ENCODE measurements at regions not wholly inside any gene's neighbourhood (a gene's known extent, or its start where the extent isn't known, plus 50 kb on each side); places are given as distances from the start of the nearest gene placed in this dataset.

DNA sequence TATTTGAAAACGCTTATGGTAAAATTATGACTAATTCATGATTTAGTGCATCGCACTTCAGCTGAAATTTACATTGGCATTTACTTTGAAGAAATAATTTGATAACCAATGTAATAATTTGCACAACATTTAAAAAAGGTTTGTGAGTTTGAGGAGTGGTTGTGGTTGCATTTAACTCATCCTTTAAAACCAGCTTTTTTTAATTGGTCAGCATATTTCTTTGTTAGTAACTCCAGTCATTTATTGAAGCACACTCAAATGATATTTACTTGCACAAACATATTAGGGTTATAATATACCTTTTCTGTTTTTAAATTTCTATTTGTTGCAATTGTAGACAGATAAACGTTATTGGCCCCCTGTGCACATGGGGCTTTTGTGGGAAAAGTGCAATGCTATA lies 78.1 kb upstream of the AHI1 start:
- TF ChIP-seq CREB1 (CRISPR knock-in tag; IDR thresholded peaks at IDR 0.05; ENCODE audit: low read depth) (no peak), STAT1 (IDR thresholded peaks at IDR 0.05; ENCODE audit: unreplicated experiment) (no peak), POLR2AphosphoS5 (IDR thresholded peaks at IDR 0.05; ENCODE audit: low read depth) (no peak), ZNF114 (CRISPR knock-in tag; IDR thresholded peaks at IDR 0.05) (no peak), NANOG (IDR thresholded peaks at IDR 0.05; ENCODE audit: borderline replicate concordance) (no peak), ZNF331 (CRISPR knock-in tag; IDR thresholded peaks at IDR 0.05; ENCODE audit: low read depth) (no peak), EZH2phosphoT487 (IDR thresholded peaks at IDR 0.05; ENCODE audit: unreplicated experiment) (no peak), EZH2 (IDR thresholded peaks at IDR 0.05; ENCODE audit: low read depth, unreplicated experiment) (no peak), JUNB (IDR thresholded peaks at IDR 0.05; ENCODE audit: unreplicated experiment) (no peak)
- TF ChIP-seq, protein P1, sequence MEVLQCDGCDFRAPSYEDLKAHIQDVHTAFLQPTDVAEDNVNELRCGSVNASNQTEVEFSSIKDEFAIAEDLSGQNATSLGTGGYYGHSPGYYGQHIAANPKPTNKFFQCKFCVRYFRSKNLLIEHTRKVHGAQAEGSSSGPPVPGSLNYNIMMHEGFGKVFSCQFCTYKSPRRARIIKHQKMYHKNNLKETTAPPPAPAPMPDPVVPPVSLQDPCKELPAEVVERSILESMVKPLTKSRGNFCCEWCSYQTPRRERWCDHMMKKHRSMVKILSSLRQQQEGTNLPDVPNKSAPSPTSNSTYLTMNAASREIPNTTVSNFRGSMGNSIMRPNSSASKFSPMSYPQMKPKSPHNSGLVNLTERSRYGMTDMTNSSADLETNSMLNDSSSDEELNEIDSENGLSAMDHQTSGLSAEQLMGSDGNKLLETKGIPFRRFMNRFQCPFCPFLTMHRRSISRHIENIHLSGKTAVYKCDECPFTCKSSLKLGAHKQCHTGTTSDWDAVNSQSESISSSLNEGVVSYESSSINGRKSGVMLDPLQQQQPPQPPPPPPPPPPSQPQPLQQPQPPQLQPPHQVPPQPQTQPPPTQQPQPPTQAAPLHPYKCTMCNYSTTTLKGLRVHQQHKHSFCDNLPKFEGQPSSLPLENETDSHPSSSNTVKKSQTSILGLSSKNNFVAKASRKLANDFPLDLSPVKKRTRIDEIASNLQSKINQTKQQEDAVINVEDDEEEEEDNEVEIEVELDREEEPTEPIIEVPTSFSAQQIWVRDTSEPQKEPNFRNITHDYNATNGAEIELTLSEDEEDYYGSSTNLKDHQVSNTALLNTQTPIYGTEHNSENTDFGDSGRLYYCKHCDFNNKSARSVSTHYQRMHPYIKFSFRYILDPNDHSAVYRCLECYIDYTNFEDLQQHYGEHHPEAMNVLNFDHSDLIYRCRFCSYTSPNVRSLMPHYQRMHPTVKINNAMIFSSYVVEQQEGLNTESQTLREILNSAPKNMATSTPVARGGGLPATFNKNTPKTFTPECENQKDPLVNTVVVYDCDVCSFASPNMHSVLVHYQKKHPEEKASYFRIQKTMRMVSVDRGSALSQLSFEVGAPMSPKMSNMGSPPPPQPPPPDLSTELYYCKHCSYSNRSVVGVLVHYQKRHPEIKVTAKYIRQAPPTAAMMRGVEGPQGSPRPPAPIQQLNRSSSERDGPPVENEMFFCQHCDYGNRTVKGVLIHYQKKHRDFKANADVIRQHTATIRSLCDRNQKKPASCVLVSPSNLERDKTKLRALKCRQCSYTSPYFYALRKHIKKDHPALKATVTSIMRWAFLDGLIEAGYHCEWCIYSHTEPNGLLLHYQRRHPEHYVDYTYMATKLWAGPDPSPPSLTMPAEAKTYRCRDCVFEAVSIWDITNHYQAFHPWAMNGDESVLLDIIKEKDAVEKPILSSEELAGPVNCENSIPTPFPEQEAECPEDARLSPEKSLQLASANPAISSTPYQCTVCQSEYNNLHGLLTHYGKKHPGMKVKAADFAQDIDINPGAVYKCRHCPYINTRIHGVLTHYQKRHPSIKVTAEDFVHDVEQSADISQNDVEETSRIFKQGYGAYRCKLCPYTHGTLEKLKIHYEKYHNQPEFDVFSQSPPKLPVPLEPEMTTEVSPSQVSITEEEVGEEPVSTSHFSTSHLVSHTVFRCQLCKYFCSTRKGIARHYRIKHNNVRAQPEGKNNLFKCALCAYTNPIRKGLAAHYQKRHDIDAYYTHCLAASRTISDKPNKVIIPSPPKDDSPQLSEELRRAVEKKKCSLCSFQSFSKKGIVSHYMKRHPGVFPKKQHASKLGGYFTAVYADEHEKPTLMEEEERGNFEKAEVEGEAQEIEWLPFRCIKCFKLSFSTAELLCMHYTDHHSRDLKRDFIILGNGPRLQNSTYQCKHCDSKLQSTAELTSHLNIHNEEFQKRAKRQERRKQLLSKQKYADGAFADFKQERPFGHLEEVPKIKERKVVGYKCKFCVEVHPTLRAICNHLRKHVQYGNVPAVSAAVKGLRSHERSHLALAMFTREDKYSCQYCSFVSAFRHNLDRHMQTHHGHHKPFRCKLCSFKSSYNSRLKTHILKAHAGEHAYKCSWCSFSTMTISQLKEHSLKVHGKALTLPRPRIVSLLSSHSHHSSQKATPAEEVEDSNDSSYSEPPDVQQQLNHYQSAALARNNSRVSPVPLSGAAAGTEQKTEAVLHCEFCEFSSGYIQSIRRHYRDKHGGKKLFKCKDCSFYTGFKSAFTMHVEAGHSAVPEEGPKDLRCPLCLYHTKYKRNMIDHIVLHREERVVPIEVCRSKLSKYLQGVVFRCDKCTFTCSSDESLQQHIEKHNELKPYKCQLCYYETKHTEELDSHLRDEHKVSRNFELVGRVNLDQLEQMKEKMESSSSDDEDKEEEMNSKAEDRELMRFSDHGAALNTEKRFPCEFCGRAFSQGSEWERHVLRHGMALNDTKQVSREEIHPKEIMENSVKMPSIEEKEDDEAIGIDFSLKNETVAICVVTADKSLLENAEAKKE (CRISPR knock-in tag; IDR thresholded peaks at IDR 0.05), result no peak
- TF ChIP-seq, protein P2, sequence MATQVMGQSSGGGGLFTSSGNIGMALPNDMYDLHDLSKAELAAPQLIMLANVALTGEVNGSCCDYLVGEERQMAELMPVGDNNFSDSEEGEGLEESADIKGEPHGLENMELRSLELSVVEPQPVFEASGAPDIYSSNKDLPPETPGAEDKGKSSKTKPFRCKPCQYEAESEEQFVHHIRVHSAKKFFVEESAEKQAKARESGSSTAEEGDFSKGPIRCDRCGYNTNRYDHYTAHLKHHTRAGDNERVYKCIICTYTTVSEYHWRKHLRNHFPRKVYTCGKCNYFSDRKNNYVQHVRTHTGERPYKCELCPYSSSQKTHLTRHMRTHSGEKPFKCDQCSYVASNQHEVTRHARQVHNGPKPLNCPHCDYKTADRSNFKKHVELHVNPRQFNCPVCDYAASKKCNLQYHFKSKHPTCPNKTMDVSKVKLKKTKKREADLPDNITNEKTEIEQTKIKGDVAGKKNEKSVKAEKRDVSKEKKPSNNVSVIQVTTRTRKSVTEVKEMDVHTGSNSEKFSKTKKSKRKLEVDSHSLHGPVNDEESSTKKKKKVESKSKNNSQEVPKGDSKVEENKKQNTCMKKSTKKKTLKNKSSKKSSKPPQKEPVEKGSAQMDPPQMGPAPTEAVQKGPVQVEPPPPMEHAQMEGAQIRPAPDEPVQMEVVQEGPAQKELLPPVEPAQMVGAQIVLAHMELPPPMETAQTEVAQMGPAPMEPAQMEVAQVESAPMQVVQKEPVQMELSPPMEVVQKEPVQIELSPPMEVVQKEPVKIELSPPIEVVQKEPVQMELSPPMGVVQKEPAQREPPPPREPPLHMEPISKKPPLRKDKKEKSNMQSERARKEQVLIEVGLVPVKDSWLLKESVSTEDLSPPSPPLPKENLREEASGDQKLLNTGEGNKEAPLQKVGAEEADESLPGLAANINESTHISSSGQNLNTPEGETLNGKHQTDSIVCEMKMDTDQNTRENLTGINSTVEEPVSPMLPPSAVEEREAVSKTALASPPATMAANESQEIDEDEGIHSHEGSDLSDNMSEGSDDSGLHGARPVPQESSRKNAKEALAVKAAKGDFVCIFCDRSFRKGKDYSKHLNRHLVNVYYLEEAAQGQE (IDR thresholded peaks at IDR 0.05; ENCODE audit: unreplicated experiment), result no peak
- TF ChIP-seq, protein P3, sequence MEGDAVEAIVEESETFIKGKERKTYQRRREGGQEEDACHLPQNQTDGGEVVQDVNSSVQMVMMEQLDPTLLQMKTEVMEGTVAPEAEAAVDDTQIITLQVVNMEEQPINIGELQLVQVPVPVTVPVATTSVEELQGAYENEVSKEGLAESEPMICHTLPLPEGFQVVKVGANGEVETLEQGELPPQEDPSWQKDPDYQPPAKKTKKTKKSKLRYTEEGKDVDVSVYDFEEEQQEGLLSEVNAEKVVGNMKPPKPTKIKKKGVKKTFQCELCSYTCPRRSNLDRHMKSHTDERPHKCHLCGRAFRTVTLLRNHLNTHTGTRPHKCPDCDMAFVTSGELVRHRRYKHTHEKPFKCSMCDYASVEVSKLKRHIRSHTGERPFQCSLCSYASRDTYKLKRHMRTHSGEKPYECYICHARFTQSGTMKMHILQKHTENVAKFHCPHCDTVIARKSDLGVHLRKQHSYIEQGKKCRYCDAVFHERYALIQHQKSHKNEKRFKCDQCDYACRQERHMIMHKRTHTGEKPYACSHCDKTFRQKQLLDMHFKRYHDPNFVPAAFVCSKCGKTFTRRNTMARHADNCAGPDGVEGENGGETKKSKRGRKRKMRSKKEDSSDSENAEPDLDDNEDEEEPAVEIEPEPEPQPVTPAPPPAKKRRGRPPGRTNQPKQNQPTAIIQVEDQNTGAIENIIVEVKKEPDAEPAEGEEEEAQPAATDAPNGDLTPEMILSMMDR (conservative IDR thresholded peaks at IDR 0.05; ENCODE audit: low read depth in 2 of 2), result no peak
- TF ChIP-seq, protein P4, sequence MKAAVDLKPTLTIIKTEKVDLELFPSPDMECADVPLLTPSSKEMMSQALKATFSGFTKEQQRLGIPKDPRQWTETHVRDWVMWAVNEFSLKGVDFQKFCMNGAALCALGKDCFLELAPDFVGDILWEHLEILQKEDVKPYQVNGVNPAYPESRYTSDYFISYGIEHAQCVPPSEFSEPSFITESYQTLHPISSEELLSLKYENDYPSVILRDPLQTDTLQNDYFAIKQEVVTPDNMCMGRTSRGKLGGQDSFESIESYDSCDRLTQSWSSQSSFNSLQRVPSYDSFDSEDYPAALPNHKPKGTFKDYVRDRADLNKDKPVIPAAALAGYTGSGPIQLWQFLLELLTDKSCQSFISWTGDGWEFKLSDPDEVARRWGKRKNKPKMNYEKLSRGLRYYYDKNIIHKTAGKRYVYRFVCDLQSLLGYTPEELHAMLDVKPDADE (IDR thresholded peaks at IDR 0.05), result no peak
- no peak for ATAC-seq
- Histone ChIP-seq H3K27me3 (ENCODE audit: insufficient read depth) (no peaks in the 10 kb centered on the region), H3K27ac (ENCODE audit: low read depth) (no peak overlapping the region), H3K9me2 (ENCODE audit: insufficient read depth) (peaks cover 3% of the 10 kb centered on the region; the same call in 1 of the 2 replicates), H4K20me1 (replicated peaks; ENCODE audit: insufficient read depth) (no peaks in the 10 kb centered on the region), H3K36me3 (ENCODE audit: insufficient read depth) (no peaks in the 10 kb centered on the region), H3K4me1 (ENCODE audit: insufficient read depth) (no peaks in the 10 kb centered on the region), H3K4me2 (no peak overlapping the region), H3F3A (replicated peaks; ENCODE audit: low read depth) (no peaks in the 10 kb centered on the region), H3K79me2 (replicated peaks; ENCODE audit: insufficient read depth) (no peaks in the 10 kb centered on the region), H3K4me3 (no peak overlapping the region), H2AFZ (no peak overlapping the region)
- Mint-ChIP-seq H3K27ac (no peak overlapping the region), H3K27me3 (ENCODE audit: insufficient read depth, low read depth, poor library complexity) (no peaks in the 10 kb centered on the region), H3K4me1 (no peaks in the 10 kb centered on the region; the same call in 1 of the 3 replicates), H3K4me3 (no peak overlapping the region), H3K36me3 (ENCODE audit: low read depth) (no peaks in the 10 kb centered on the region), H3K9me3 (no peaks in the 10 kb centered on the region)
- DNase-seq (ENCODE audit: low spot score), result no peak

Data from GM23338 (cell line).